ENCODE measurements at regions not wholly inside any gene's neighbourhood (a gene's known extent, or its start where the extent isn't known, plus 50 kb on each side); places are given as distances from the start of the nearest gene placed in this dataset.

GRCh38 chr2:16862471-16862870 is 196.8 kb upstream of the CYRIA start:
- Histone ChIP-seq H3F3A (ENCODE audit: insufficient read depth, low read length, poor library complexity, severe bottlenecking) (no peaks in the 10 kb centered on the region), H3K27ac (ENCODE audit: low read length) (no peak overlapping the region), H4K20me1 (ENCODE audit: insufficient read depth) (no peaks in the 10 kb centered on the region), H3K27me3 (ENCODE audit: insufficient read depth, low read depth, low read length) (no peaks in the 10 kb centered on the region), H3K36me3 (ENCODE audit: insufficient read depth, low read length) (no peaks in the 10 kb centered on the region), H3K9me3 (ENCODE audit: low read length) (no peaks in the 10 kb centered on the region), H3K4me3 (ENCODE audit: low read length) (no peak overlapping the region), H3K4me2 (ENCODE audit: low read length) (no peak overlapping the region), H3K9me2 (ENCODE audit: insufficient read depth, low read length) (no peaks in the 10 kb centered on the region), H3K9ac (ENCODE audit: low read length) (no peak overlapping the region), H2AFZ (ENCODE audit: low read depth, low read length) (no peak overlapping the region), H3K79me2 (replicated peaks; ENCODE audit: insufficient read depth, low read length) (no peaks in the 10 kb centered on the region)
- no peak for TF ChIP-seq MXI1 (conservative IDR thresholded peaks at IDR 0.05; ENCODE audit: poor library complexity, severe bottlenecking)
- no peak for TF ChIP-seq TAF1 (IDR thresholded peaks at IDR 0.05; ENCODE audit: low read depth)
- no peak for TF ChIP-seq RAD21 (conservative IDR thresholded peaks at IDR 0.05)
- TF ChIP-seq CTCF (IDR thresholded peaks at IDR 0.05; ENCODE audit: poor library complexity, severe bottlenecking), result no peak
- no peak for TF ChIP-seq POLR2AphosphoS5 (IDR thresholded peaks at IDR 0.05)

- H3K36me3 ChIP-seq (ENCODE audit: insufficient read depth, low read length), result no peaks in the 10 kb centered on the region
- H2AFZ ChIP-seq (ENCODE audit: low read depth, low read length), result no peak overlapping the region
- no peaks in the 10 kb centered on the region for H4K20me1 ChIP-seq (ENCODE audit: insufficient read depth)
- H3K9me2 ChIP-seq (ENCODE audit: insufficient read depth, low read length), result no peaks in the 10 kb centered on the region
- no peak overlapping the region for H3K27ac ChIP-seq (ENCODE audit: low read length)
- TF ChIP-seq REST (IDR thresholded peaks at IDR 0.05; ENCODE audit: borderline replicate concordance) (no peak), CTCF (IDR thresholded peaks at IDR 0.05; ENCODE audit: poor library complexity, severe bottlenecking) (no peak), POLR2AphosphoS5 (IDR thresholded peaks at IDR 0.05) (no peak), RAD21 (conservative IDR thresholded peaks at IDR 0.05) (no peak), EZH2 (IDR thresholded peaks at IDR 0.05; ENCODE audit: borderline replicate concordance, insufficient read depth, low read length, poor library complexity, severe bottlenecking) (no peak), SMC3 (conservative IDR thresholded peaks at IDR 0.05; ENCODE audit: poor library complexity) (no peak), MXI1 (conservative IDR thresholded peaks at IDR 0.05; ENCODE audit: poor library complexity, severe bottlenecking) (no peak), EP300 (conservative IDR thresholded peaks at IDR 0.05; ENCODE audit: poor library complexity, severe bottlenecking) (no peak), TAF1 (IDR thresholded peaks at IDR 0.05; ENCODE audit: low read depth) (no peak)
- H3K79me2 ChIP-seq (replicated peaks; ENCODE audit: insufficient read depth, low read length), result no peaks in the 10 kb centered on the region
- no peaks in the 10 kb centered on the region for H3F3A ChIP-seq (ENCODE audit: insufficient read depth, low read length, poor library complexity, severe bottlenecking)
- H3K4me2 ChIP-seq (ENCODE audit: low read length), result no peak overlapping the region
- no peaks in the 10 kb centered on the region for H3K27me3 ChIP-seq (ENCODE audit: insufficient read depth, low read depth, low read length)
- H3K9ac ChIP-seq (ENCODE audit: low read length), result no peak overlapping the region
- no peaks in the 10 kb centered on the region for H3K9me3 ChIP-seq (ENCODE audit: low read length)
- no peak overlapping the region for H3K4me3 ChIP-seq (ENCODE audit: low read length)
These were observed 195.9 kb upstream of the CYRIA start for GRCh38 chr2:16861530-16861929.

All from neural cell (in vitro differentiated cells).